ENCODE measurements at regions not wholly inside any gene's neighbourhood (a gene's known extent, or its start where the extent isn't known, plus 50 kb on each side); places are given as distances from the start of the nearest gene placed in this dataset.
"Not testable (repeated sequence)": the region's sequence is repeated elsewhere in the genome, so short reads cannot be mapped to it uniquely, and the experiment has no call there.

DNA sequence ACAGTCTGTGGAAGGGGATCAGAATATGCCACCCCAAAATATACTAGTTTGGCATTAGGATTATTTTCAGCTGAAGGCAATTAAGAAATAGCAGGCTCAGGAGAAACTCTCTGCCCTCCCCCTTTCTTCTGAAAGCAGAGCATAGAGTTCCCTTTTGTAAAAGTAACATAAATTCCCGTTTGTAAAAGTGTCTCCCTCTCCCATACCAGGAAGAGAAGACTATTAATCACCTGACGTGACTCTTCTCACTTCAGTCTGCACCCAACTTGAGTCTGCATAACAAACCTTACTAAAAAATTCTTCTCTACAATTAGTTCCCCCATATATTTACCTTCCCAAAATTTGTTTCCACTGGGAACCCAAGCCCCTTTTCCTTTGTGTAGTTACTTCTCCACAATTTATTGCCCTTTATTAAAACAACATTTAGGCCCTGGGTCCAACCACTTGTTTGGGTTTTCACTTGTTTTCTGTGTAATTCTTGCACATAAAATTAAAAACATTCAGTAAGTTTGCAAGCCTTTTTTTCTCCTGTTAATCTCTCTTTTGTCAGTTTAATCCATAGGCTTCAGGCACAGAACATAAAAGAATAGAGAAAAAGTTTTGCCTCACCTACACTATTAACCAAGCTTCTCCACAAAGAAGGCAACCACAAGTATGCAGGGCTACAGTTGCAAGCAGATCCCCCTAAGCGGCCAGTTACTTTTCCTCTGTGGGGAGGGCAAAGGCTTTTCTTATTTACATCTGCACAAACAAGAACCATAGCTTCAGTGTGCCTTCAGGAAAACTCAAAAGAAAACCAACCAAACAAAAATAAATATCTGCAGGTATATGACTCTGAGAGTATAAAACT lies 73.8 kb upstream of the EPCAM start:
- no peak for DNase-seq

- DNase-seq = no peak
Measured at GRCh38 chr2:47293976-47294375, 75.1 kb upstream of the EPCAM start.

DNA sequence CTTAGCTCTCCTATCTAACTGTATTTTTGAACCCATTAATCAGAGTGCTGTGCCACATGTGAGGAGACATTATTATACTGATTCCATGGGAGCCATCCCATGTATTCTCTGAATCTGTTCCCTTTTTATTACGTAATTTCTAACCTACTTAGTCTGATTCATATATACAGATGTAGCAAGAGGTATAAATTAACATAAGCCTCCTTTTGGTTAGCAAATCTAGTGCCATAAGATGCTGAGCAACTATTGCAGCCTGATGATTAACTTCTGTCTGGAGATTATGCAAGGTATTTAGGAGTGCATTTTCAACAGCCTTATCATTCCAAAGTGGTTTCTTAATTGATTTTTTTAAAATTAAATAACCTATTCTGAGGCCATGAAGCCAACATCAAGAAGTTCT lies 80.2 kb upstream of the EPCAM start:
- DNase-seq = no peak

DNA sequence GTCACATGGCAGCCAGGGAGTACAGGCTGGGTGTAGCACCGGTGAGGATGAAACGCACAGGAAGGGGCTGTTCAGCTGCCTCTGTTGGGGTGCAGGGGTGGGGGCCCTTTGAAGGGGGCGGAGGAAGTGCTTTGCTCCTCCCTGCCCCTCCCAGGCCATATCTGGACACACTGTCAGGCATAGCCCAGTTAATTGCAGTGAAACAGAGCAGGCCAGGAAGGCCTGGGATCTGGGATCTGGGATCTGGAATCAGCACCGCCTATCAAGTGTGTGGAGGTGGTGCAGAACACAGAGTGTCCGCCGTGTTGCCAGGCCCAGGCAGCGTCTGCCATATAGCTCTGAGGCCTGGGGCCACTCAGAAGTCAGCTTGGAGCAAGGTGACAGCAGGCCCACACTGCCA lies 85.5 kb upstream of the EPCAM start:
- DNase-seq = no peak

DNA sequence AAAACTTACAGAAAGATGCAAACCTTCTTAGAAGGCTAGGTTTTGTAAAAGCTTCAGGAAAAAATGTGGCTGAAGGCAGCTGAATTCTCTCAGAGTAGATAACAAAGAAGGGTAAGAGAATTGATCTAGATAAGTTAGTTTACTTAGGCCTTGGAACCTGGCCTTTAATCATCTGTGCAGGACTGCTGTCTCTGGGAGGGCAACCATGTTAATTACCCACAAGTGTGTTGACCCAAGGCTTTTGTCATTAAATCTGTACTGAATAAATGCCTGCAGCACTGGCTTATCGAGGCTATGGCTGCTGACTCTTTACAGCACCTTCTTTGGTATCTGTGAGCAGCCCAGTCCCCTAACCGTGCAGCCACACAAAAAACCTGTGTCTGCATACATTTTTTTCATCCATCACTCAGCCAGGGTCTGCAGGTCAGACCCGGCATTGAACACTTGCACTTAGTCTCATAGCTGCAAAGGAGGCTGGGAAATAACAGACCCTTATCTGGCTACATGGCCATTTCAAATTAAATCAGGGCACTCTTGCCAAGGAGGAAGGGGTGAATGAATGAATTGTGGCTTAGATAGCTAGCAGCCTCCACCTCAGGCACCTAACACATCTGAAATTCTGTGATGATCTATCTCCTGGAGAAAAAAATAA lies 86.4 kb upstream of the EPCAM start:
- no peak for DNase-seq

DNA sequence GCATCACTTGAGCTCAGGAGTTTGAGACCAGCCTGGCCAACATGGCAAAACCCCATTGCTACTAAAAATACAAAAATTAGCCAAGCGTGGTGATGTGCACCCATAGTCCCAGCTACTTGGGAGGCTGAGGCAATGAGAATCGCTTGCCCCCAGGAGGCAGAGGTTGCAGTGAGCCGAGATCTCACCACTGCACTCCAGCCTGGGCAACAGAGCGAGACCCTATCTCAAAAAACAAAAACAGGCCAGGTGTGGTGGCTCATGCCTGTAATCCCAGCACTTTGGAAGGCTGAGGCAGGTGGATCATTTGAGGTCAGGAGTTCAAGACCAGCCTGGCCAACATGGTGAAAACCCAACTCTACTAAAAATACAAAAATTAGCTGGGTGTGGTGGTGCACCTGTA lies 89.6 kb upstream of the EPCAM start:
- DNase-seq = not testable (repeated sequence)

GRCh38 chr2:47277987-47278386 lies 91.1 kb upstream of the EPCAM start:
- no peak for DNase-seq

DNA sequence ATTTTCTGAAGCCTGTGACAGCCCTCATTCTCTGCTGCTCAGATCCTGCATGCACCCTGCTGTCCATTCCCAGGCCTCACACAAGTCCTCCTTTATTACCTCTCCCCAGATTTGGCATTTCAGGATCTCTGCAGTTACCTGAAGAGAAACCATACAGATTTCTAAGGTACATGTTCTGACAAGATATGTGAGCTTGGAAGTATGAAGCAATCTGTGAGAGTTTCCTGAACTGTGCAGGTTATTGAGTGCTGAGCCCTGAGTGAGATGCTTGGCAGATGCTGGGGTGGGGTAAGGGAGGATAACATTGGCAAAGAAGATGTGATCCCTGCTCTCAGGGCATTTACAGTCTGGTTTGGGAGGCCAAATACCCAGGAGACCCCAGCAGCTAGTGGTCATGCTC lies 91.9 kb upstream of the EPCAM start:
- no peak for DNase-seq

- no peak for DNase-seq
Measured at GRCh38 chr2:47276061-47276460, 93.0 kb upstream of the EPCAM start.

- no peak for DNase-seq
Measured at GRCh38 chr2:47274054-47274782, 94.9 kb upstream of the EPCAM start.

GRCh38 chr2:47272905-47273758 lies 96.0 kb upstream of the EPCAM start:
- no peak for DNase-seq

DNA sequence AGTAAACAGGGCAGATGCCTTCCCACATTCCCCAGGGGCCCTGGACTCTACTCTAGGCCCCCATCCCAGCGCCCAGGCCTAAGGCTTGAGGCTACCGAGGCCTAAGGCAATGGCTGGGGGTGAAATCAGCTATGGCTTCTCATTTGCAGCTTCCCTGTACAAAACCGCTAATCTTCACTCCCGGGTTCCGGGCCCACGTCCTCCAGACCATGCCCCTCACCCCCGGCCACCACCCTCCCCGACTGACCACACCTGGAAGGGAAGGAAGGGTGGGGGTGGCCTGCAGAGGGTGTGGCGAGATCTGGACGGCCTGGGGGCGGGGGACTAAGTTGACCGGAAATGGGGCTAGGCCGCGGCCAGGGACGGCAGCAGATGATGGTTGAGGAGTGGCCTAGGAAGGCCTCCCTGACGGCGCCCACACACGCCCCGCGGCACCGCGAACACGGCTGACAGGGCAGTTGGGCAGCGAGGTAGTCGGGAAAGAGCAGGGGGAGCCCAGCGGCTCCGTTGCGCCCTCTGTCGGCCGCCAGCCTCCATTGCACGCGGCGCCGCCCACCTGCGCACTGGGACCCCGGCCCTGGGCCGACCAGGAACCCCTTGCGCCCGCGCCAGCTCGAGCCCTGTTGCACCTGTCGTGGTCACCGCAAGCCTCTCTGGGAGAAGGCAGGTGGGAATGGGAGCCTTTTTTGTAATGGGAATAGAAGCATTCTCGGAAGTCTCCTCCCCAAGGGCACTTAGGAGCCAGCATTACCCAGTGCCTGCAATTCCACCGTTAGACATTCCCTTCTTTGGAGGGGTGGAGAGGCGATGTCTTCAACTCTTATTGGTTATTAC lies 95.9 kb upstream of the CALM2 start:
- peak; percentile 31 for DNase-seq

- no peak for DNase-seq
Measured at GRCh38 chr2:47271054-47272000, 95.0 kb upstream of the CALM2 start.

- DNase-seq = no peak
Measured at GRCh38 chr2:47270421-47270820, 94.1 kb upstream of the CALM2 start.

GRCh38 chr2:47269316-47270232 lies 93.3 kb upstream of the CALM2 start:
- no peak for DNase-seq

DNA sequence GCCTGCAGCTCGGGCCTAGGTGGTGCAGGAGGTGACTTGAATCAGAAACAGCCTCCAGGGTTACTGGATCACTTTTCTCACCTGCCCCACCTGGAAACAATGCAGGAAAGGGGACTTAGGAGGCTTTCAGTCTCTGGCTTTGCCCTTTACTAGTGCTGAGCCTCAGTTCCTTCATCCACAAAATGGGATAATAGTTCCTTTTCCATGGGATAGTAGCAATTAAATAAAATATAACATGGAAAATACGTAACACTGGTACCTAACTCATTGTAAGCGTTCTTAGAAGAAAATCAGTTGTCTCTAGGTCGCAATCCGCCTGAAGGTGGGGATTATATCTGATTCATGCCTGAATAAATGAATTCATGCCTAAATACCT lies 91.4 kb upstream of the CALM2 start:
- no peak for DNase-seq

- no peak for DNase-seq
Measured at GRCh38 chr2:47266939-47267710, 90.8 kb upstream of the CALM2 start.

- DNase-seq = no peak
Measured at GRCh38 chr2:47265751-47266231, 89.5 kb upstream of the CALM2 start.

- no peak for DNase-seq
Measured at GRCh38 chr2:47265158-47265557, 88.8 kb upstream of the CALM2 start.

All from activated CD4-positive, alpha-beta T cell treated with anti-CD3 and anti-CD28 coated beads for 1 hour (primary cell).